NT2/D1 (cell line): ENCODE measurements at regions not wholly inside any gene's neighbourhood (a gene's known extent, or its start where the extent isn't known, plus 50 kb on each side); places are given as distances from the start of the nearest gene placed in this dataset.

Experiments used
- DNase-seq: peaks from one replicate; pipeline ENCODE4 v3.0.0-alpha.2; 2011; ENCODE audit warnings: low read depth, low spot score
- H3K27me3 ChIP-seq: 2 replicates; pipeline ENCODE4 v1.6.0; 2011; ENCODE audit warnings: mild to moderate bottlenecking; ENCODE audit not compliant: insufficient read length, insufficient read depth
- H3K36me3 ChIP-seq: 2 replicates; pipeline ENCODE4 v1.6.1; 2011; ENCODE audit warnings: mild to moderate bottlenecking, low read length, mixed read lengths; ENCODE audit not compliant: insufficient read depth, insufficient read length
- H3K4me1 ChIP-seq: 2 replicates; pipeline ENCODE4 v1.5.1; 2011; ENCODE audit not compliant: insufficient read depth, insufficient read length
- H3K4me3 ChIP-seq: 2 replicates; pipeline ENCODE4 v1.5.1; 2011; ENCODE audit warnings: low read depth; ENCODE audit not compliant: insufficient read length
- H3K9ac ChIP-seq: 2 replicates; pipeline ENCODE4 v1.6.0; 2011; ENCODE audit warnings: low read depth; ENCODE audit not compliant: insufficient read length
- H3K9me3 ChIP-seq: 2 replicates; pipeline ENCODE4 v1.5.1; 2011; ENCODE audit warnings: mild to moderate bottlenecking, low read length; ENCODE audit not compliant: insufficient read depth
- SUZ12 ChIP-seq: IDR thresholded peaks from 2 replicates; pipeline ENCODE4 v1.6.1; 2011; ENCODE audit not compliant: insufficient read length, insufficient read depth; ENCODE audit errors: extremely low read depth
- YY1 ChIP-seq: IDR thresholded peaks from 2 replicates; pipeline ENCODE4 v1.6.1; 2011; ENCODE audit not compliant: insufficient read length, insufficient read depth
- ZNF274 ChIP-seq: IDR thresholded peaks from 2 replicates; pipeline ENCODE4 v1.6.1; 2011; ENCODE audit warnings: mild to moderate bottlenecking, low read depth, low read length

DNA sequence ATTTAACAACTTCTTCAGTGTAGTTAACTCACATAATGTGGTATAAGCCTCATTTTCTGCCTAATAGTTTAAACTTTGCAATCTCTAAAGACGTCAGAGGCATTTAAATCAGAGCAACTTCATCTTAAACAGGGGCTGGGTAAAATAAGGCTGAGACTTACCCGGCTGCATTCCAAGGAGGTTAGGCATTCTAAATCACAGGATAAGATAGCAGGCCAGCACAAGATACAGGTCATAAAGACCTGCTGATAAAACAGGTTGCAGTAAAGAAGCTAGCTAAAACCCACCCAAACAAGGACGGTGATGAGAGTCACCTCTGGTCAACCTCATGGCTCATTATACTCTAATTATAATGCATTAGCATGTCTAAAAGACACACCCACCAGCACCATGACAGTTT is 115.6 kb upstream of the PKP2 start:
- Histone ChIP-seq H3K4me1 (no peaks in the 10 kb centered on the region), H3K36me3 (no peaks in the 10 kb centered on the region), H3K9me3 (peaks cover 16% of the 10 kb centered on the region), H3K27me3 (no peaks in the 10 kb centered on the region), H3K9ac (no peak overlapping the region), H3K4me3 (no peak overlapping the region)
- TF ChIP-seq YY1 = no peak
- TF ChIP-seq ZNF274 = no peak
- no peak for TF ChIP-seq SUZ12
- DNase-seq = no peak

GRCh38 chr12:33006106-33006505 is 109.5 kb upstream of the PKP2 start:
- no peaks in the 10 kb centered on the region for H3K27me3 ChIP-seq
- TF ChIP-seq SUZ12 (no peak), YY1 (no peak), ZNF274 (no peak)

DNA sequence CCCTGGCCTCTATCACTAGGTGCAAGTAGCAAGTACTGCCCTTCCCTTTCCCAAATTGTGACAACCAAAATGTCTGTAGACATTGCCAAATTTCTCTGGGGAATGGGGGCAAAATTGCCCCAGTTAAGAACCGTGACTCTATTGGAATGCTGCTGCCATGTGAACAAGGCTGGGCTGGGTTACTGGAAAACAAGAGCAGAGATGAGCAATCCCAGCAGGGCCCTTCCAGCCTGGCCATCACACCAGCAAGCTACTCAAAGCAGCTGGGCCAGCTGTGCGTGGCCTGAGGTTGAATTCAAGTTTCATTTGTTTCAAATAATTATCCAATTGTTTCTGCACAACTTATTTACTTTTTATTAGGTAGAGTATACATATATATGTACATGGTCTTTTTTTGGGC is 103.4 kb upstream of the PKP2 start:
- Histone ChIP-seq H3K27me3 (no peaks in the 10 kb centered on the region), H3K36me3 (no peaks in the 10 kb centered on the region), H3K4me3 (no peak overlapping the region), H3K9me3 (no peaks in the 10 kb centered on the region), H3K4me1 (peaks cover 4% of the 10 kb centered on the region), H3K9ac (no peak overlapping the region)
- no peak for TF ChIP-seq ZNF274
- TF ChIP-seq SUZ12 = no peak
- no peak for TF ChIP-seq YY1
- no peak for DNase-seq

More at GRCh38 chr12:33006106-33006505, 109.5 kb upstream of the PKP2 start:
- H3K9me3 ChIP-seq = no peaks in the 10 kb centered on the region
- DNase-seq = no peak
- no peak overlapping the region for H3K4me3 ChIP-seq
- H3K9ac ChIP-seq = no peak overlapping the region
- no peaks in the 10 kb centered on the region for H3K4me1 ChIP-seq
- no peaks in the 10 kb centered on the region for H3K36me3 ChIP-seq

DNA sequence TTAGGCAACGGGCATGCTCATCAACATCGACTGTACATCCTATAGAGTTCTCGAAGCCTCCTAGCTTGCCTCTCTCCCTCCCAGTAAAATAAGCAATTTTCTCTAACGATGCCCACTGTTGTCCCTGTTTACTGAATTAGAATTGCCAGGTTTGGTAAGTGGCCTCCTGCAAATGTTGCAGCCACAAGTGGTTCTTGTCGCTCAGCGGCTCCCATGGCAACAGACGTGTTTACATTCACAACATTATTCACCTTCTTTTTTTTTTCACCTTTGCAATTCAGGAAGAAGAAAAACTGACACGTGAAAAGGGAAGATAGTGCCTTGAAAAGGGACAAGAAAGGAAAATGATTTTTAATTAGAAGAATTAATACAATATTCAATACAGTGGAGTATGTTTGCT is 100.9 kb upstream of the PKP2 start:
- H3K9ac ChIP-seq = no peak overlapping the region
- no peaks in the 10 kb centered on the region for H3K36me3 ChIP-seq
- peaks cover 4% of the 10 kb centered on the region for H3K4me1 ChIP-seq
- H3K4me3 ChIP-seq = no peak overlapping the region
- DNase-seq = peak; percentile 95
- H3K27me3 ChIP-seq = no peaks in the 10 kb centered on the region
- TF ChIP-seq ZNF274 (no peak), YY1 (no peak), SUZ12 (no peak)
- H3K9me3 ChIP-seq = no peaks in the 10 kb centered on the region

GRCh38 chr12:32995623-32996022 is 99.0 kb upstream of the PKP2 start:
- Histone ChIP-seq H3K9ac (no peak overlapping the region), H3K4me1 (peaks cover 4% of the 10 kb centered on the region), H3K36me3 (no peaks in the 10 kb centered on the region), H3K4me3 (no peak overlapping the region), H3K9me3 (no peaks in the 10 kb centered on the region), H3K27me3 (no peaks in the 10 kb centered on the region)
- DNase-seq = no peak
- TF ChIP-seq YY1 (no peak), SUZ12 (no peak), ZNF274 (no peak)

DNA sequence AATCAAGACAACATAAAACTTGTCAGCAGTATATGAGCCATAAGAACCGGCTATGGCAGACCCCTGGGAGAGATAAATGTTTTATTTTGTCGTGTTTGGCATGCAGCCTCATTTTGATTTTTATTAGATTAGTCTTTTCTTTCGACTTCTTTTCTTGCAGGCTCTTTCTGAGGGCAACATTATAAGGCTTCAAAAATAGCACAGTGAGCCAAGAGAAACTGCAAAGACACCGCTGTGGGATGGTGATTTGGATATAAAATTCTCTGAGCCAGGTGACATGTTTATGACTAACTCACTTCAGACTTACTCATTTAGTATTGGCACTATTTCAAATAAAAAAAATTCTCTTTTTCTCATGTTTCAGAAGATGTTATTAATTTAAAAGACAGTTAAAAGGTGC is 96.8 kb upstream of the PKP2 start:
- TF ChIP-seq ZNF274 = no peak
- no peak for TF ChIP-seq YY1
- no peak for TF ChIP-seq SUZ12
- Histone ChIP-seq H3K27me3 (no peaks in the 10 kb centered on the region), H3K4me1 (peaks cover 4% of the 10 kb centered on the region), H3K4me3 (no peak overlapping the region), H3K9me3 (no peaks in the 10 kb centered on the region), H3K9ac (no peak overlapping the region), H3K36me3 (no peaks in the 10 kb centered on the region)
- DNase-seq = no peak

- Histone ChIP-seq H3K4me1 (no peaks in the 10 kb centered on the region), H3K9ac (no peak overlapping the region), H3K9me3 (no peaks in the 10 kb centered on the region; the same call in 1 of the 2 replicates), H3K36me3 (no peaks in the 10 kb centered on the region), H3K4me3 (no peak overlapping the region), H3K27me3 (no peaks in the 10 kb centered on the region)
- TF ChIP-seq ZNF274 (no peak), YY1 (no peak), SUZ12 (no peak)
- no peak for DNase-seq
Measured at GRCh38 chr12:32989705-32990104, 93.1 kb upstream of the PKP2 start.

DNA sequence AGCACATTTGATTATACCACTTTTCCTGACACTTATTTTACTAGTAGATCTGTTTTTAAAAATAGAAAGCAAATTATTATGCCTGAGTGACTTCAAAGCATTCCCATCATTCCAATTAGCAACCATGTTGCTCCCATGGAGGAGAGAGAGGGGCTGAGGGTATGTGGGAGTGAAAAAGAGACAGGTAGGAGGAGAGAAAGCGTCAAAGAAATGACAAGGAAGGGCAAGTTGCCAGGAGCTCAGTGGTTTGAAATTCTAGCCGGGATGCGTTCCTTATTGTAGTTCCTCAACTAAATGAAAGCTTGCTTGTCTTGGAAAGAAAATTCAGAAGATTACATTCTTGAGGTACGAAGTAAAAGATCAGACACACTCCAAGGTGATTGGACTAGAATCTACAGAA is 92.4 kb upstream of the PKP2 start:
- H3K36me3 ChIP-seq = no peaks in the 10 kb centered on the region
- no peak overlapping the region for H3K9ac ChIP-seq
- no peak for TF ChIP-seq ZNF274
- H3K9me3 ChIP-seq = peaks cover 1% of the 10 kb centered on the region
- H3K27me3 ChIP-seq = no peaks in the 10 kb centered on the region
- no peak for DNase-seq
- H3K4me3 ChIP-seq = no peak overlapping the region
- H3K4me1 ChIP-seq = no peaks in the 10 kb centered on the region
